Mesendoderm (in vitro differentiated cells): ENCODE measurements at regions not wholly inside any gene's neighbourhood (a gene's known extent, or its start where the extent isn't known, plus 50 kb on each side); places are given as distances from the start of the nearest gene placed in this dataset.
"Not testable (repeated sequence)": the region's sequence is repeated elsewhere in the genome, so short reads cannot be mapped to it uniquely, and the experiment has no call there.

Source experiments
- DNase-seq: peaks from one replicate; pipeline ENCODE4 v3.0.0; 2013
- H2AK5ac ChIP-seq: 2 replicates; pipeline ENCODE4 v1.6.1; 2013; ENCODE audit warnings: low read length, inconsistent platforms
- H2BK120ac ChIP-seq: 2 replicates; pipeline ENCODE4 v1.6.1; 2013; ENCODE audit warnings: low read depth, mild to moderate bottlenecking, low read length, moderate library complexity, mixed read lengths
- H2BK15ac ChIP-seq: replicated peaks from 2 replicates; pipeline ENCODE4 v1.6.1; 2013; ENCODE audit warnings: low read depth, mild to moderate bottlenecking, moderate library complexity
- H2BK5ac ChIP-seq: 2 replicates; pipeline ENCODE4 v1.6.1; 2013; ENCODE audit warnings: low read length, inconsistent platforms
- H3K18ac ChIP-seq: 2 replicates; pipeline ENCODE4 v1.6.1; 2013; ENCODE audit warnings: mild to moderate bottlenecking, low read length, mixed read lengths
- H3K23ac ChIP-seq: one replicate; pipeline ENCODE4 v1.6.1; 2013; ENCODE audit warnings: low read length
- H3K27ac ChIP-seq: 2 replicates; pipeline ENCODE4 v1.5.1; 2013; ENCODE audit warnings: low read depth, mild to moderate bottlenecking, inconsistent platforms, low read length, moderate library complexity
- H3K27me3 ChIP-seq: 2 replicates; pipeline ENCODE4 v1.6.1; 2013; ENCODE audit warnings: low read length, control low read depth, mild to moderate bottlenecking, inconsistent platforms; ENCODE audit not compliant: insufficient read depth, poor library complexity
- H3K36me3 ChIP-seq: 2 replicates; pipeline ENCODE4 v1.6.1; 2013; ENCODE audit warnings: low read length, inconsistent platforms; ENCODE audit not compliant: control insufficient read depth, insufficient read depth
- H3K4ac ChIP-seq: one replicate; pipeline ENCODE4 v1.6.1; 2013; ENCODE audit warnings: low read depth, mild to moderate bottlenecking, low read length, moderate library complexity
- H3K4me1 ChIP-seq: 2 replicates; pipeline ENCODE4 v1.6.1; 2013; ENCODE audit warnings: low read depth, low read length, inconsistent platforms; ENCODE audit not compliant: control insufficient read depth
- H3K4me2 ChIP-seq: 2 replicates; pipeline ENCODE4 v1.6.1; 2013; ENCODE audit warnings: low read length
- H3K4me3 ChIP-seq: 2 replicates; pipeline ENCODE4 v1.5.1; 2013; ENCODE audit warnings: mild to moderate bottlenecking, low read length
- H3K56ac ChIP-seq: one replicate; pipeline ENCODE4 v1.6.1; 2013; ENCODE audit warnings: low read length
- H3K79me1 ChIP-seq: 2 replicates; pipeline ENCODE4 v1.6.1; 2013; ENCODE audit warnings: low read length, inconsistent platforms
- H3K79me2 ChIP-seq: 2 replicates; pipeline ENCODE4 v1.6.1; 2013; ENCODE audit warnings: mild to moderate bottlenecking, low read length; ENCODE audit not compliant: control insufficient read depth, insufficient read depth
- H3K9ac ChIP-seq: 2 replicates; pipeline ENCODE4 v1.6.1; 2013; ENCODE audit warnings: low read length, inconsistent platforms
- H4K5ac ChIP-seq: one replicate; pipeline ENCODE4 v1.6.1; 2013; ENCODE audit warnings: low read length
- H4K8ac ChIP-seq: one replicate; pipeline ENCODE4 v1.6.1; 2013; ENCODE audit warnings: low read depth, mild to moderate bottlenecking, control low read depth, low read length, moderate library complexity
- WGBS: extraction: QIAGEN DNeasy Blood & Tissue Kit; methylation state at CpG from one replicate; pipeline ENCODE4 v1.1.7; 2013; ENCODE audit warnings: low lambda C conversion rate, missing lambda C conversion rate; ENCODE audit not compliant: insufficient coverage; ENCODE audit errors: extremely low coverage; 5-methylcytosine and 5-hydroxymethylcytosine counted together

- Histone ChIP-seq H3K27me3 (no peaks in the 10 kb centered on the region), H4K8ac (no peak overlapping the region), H3K4me3 (no peak overlapping the region)
Measured at GRCh38 chr9:7653262-7653661, 146.3 kb downstream of the DMAC1 start.

GRCh38 chr9:7640231-7640630 is 159.3 kb downstream of the DMAC1 start:
- Histone ChIP-seq H3K27ac (no peak overlapping the region), H2AK5ac (no peak overlapping the region), H3K18ac (no peak overlapping the region), H3K79me2 (no peaks in the 10 kb centered on the region), H3K9ac (no peak overlapping the region), H3K4me1 (no peaks in the 10 kb centered on the region), H4K8ac (no peak overlapping the region), H3K79me1 (no peaks in the 10 kb centered on the region), H3K4me2 (no peak overlapping the region), H4K5ac (no peak overlapping the region), H3K4me3 (no peak overlapping the region), H2BK15ac (no peak overlapping the region), H3K27me3 (no peaks in the 10 kb centered on the region), H2BK5ac (no peak overlapping the region), H3K4ac (no peak overlapping the region), H2BK120ac (no peak overlapping the region), H3K56ac (no peak overlapping the region), H3K36me3 (no peaks in the 10 kb centered on the region), H3K23ac (no peak overlapping the region)
- DNase-seq, result no peak

More at GRCh38 chr9:7653262-7653661, 146.3 kb downstream of the DMAC1 start:
- no peaks in the 10 kb centered on the region for H3K36me3 ChIP-seq
- no peak for DNase-seq
- no peak overlapping the region for H2AK5ac ChIP-seq
- H3K23ac ChIP-seq, result no peak overlapping the region
- H3K4me1 ChIP-seq, result no peaks in the 10 kb centered on the region
- no peaks in the 10 kb centered on the region for H3K79me2 ChIP-seq
- no peak overlapping the region for H2BK15ac ChIP-seq
- H3K9ac ChIP-seq, result no peak overlapping the region
- no peak overlapping the region for H3K4me2 ChIP-seq
- no peak overlapping the region for H2BK120ac ChIP-seq
- no CpG with 5 or more reads among the region's 7 CpGs for WGBS
- no peak overlapping the region for H2BK5ac ChIP-seq
- no peaks in the 10 kb centered on the region for H3K79me1 ChIP-seq
- H4K5ac ChIP-seq, result no peak overlapping the region
- no peak overlapping the region for H3K4ac ChIP-seq
- no peak overlapping the region for H3K56ac ChIP-seq
- H3K27ac ChIP-seq, result no peak overlapping the region
- H3K18ac ChIP-seq, result no peak overlapping the region

GRCh38 chr9:7639471-7639870 is 160.1 kb downstream of the DMAC1 start:
- H3K4ac ChIP-seq, result no peak overlapping the region
- H2BK5ac ChIP-seq, result no peak overlapping the region
- H3K79me2 ChIP-seq, result no peaks in the 10 kb centered on the region
- no peak overlapping the region for H3K27ac ChIP-seq
- H3K18ac ChIP-seq, result no peak overlapping the region
- H3K4me1 ChIP-seq, result no peaks in the 10 kb centered on the region
- no peaks in the 10 kb centered on the region for H3K27me3 ChIP-seq
- H2AK5ac ChIP-seq, result no peak overlapping the region
- H2BK15ac ChIP-seq, result no peak overlapping the region
- H2BK120ac ChIP-seq, result no peak overlapping the region
- H3K79me1 ChIP-seq, result no peaks in the 10 kb centered on the region
- H3K56ac ChIP-seq, result no peak overlapping the region
- DNase-seq, result no peak
- no peak overlapping the region for H4K8ac ChIP-seq
- H3K4me2 ChIP-seq, result no peak overlapping the region
- no peak overlapping the region for H3K23ac ChIP-seq
- WGBS, result no CpG with 5 or more reads among the region's 1 CpG
- H3K4me3 ChIP-seq, result no peak overlapping the region
- H3K9ac ChIP-seq, result no peak overlapping the region
- H4K5ac ChIP-seq, result no peak overlapping the region
- H3K36me3 ChIP-seq, result no peaks in the 10 kb centered on the region

- H2BK120ac ChIP-seq, result no peak overlapping the region
- H3K4ac ChIP-seq, result no peak overlapping the region
- H3K4me2 ChIP-seq, result no peak overlapping the region
- H3K18ac ChIP-seq, result no peak overlapping the region
- no peaks in the 10 kb centered on the region for H3K79me2 ChIP-seq
- H3K27me3 ChIP-seq, result no peaks in the 10 kb centered on the region
- no peak overlapping the region for H2BK15ac ChIP-seq
- H2AK5ac ChIP-seq, result no peak overlapping the region
- H3K23ac ChIP-seq, result no peak overlapping the region
- H2BK5ac ChIP-seq, result no peak overlapping the region
- H4K5ac ChIP-seq, result no peak overlapping the region
- no peaks in the 10 kb centered on the region for H3K4me1 ChIP-seq
- no peak overlapping the region for H3K27ac ChIP-seq
- no peak overlapping the region for H3K4me3 ChIP-seq
- WGBS, result no CpG with 5 or more reads among the region's 3 CpGs
- H3K79me1 ChIP-seq, result no peaks in the 10 kb centered on the region
- no peak overlapping the region for H3K56ac ChIP-seq
- no peak for DNase-seq
- H4K8ac ChIP-seq, result no peak overlapping the region
- no peak overlapping the region for H3K9ac ChIP-seq
- H3K36me3 ChIP-seq, result no peaks in the 10 kb centered on the region
Measured at GRCh38 chr9:7636838-7637467, 162.6 kb downstream of the DMAC1 start.

GRCh38 chr9:7636309-7636708 is 163.3 kb downstream of the DMAC1 start:
- DNase-seq, result no peak
- Histone ChIP-seq H3K4me2 (no peak overlapping the region), H3K23ac (no peak overlapping the region), H3K27me3 (no peaks in the 10 kb centered on the region), H2BK120ac (no peak overlapping the region), H2BK5ac (no peak overlapping the region), H3K36me3 (no peaks in the 10 kb centered on the region), H4K8ac (no peak overlapping the region), H2AK5ac (no peak overlapping the region), H3K27ac (no peak overlapping the region), H3K18ac (no peak overlapping the region), H3K56ac (no peak overlapping the region), H3K4ac (no peak overlapping the region), H3K79me2 (no peaks in the 10 kb centered on the region), H3K9ac (no peak overlapping the region), H3K79me1 (no peaks in the 10 kb centered on the region), H2BK15ac (no peak overlapping the region), H3K4me1 (no peaks in the 10 kb centered on the region), H4K5ac (no peak overlapping the region), H3K4me3 (no peak overlapping the region)
- no CpG with 5 or more reads among the region's 2 CpGs for WGBS

- DNase-seq, result peak; percentile 67
Measured at GRCh38 chr9:7626571-7627029, 173.0 kb downstream of the DMAC1 start.

More at GRCh38 chr9:7626571-7627029, 173.0 kb downstream of the DMAC1 start:
- not testable (repeated sequence) for H3K18ac ChIP-seq, H2BK15ac ChIP-seq, H3K4me2 ChIP-seq, H4K8ac ChIP-seq, H3K9ac ChIP-seq, H3K27ac ChIP-seq, H3K56ac ChIP-seq, H3K23ac ChIP-seq, H3K79me1 ChIP-seq, H3K36me3 ChIP-seq, H2AK5ac ChIP-seq, H2BK120ac ChIP-seq, H4K5ac ChIP-seq, H2BK5ac ChIP-seq, H3K4ac ChIP-seq, H3K4me3 ChIP-seq, H3K27me3 ChIP-seq, H3K79me2 ChIP-seq, H3K4me1 ChIP-seq
- WGBS, result no CpG with 5 or more reads among the region's 7 CpGs
